Pancreas (tissue), 10 donors: ENCODE measurements at regions not wholly inside any gene's neighbourhood (a gene's known extent, or its start where the extent isn't known, plus 50 kb on each side); places are given as distances from the start of the nearest gene placed in this dataset.
"Not testable (repeated sequence)": the region's sequence is repeated elsewhere in the genome, so short reads cannot be mapped to it uniquely, and the experiment has no call there.

Experiments
- ATAC-seq, 4 donors: fragments of 200-7000 bp; cut with Tn5 transposase; one replicate each; pipeline versions ENCODE4 v1.8.0 to v1.9.1; 2020; ENCODE audit warnings: mild to moderate bottlenecking in 4 of 4, moderate library complexity in 4 of 4
- DNase-seq, 6 donors: peaks; one replicate each; pipeline ENCODE4 v3.0.0-alpha.2; 2020
- FAIRE-seq: peaks from 2 replicates; lab custom pipeline; 2012; peaks lifted over from hg19 to GRCh38; lab: Jason Lieb, UNC
- H3K27ac ChIP-seq, 4 donors: fragments of 200-600 bp; sonication (generic); 1 replicate in 3 of 4; 2 replicates in 1 of 4; pipeline versions ENCODE4 v1.5.0 to v1.8.0; 2020
- H3K27me3 ChIP-seq, 4 donors: fragments of 200-600 bp; one replicate each; pipeline ENCODE4 v1.8.0; 2021
- H3K36me3 ChIP-seq, 3 donors: fragments of 200-600 bp; sonication (generic) in 1 of 3; one replicate each; pipeline versions ENCODE4 v1.5.0 to v1.8.0; 2020 to 2021
- H3K4me1 ChIP-seq, 3 donors: fragments of 200-600 bp; one replicate each; pipeline ENCODE4 v1.8.0; 2021
- H3K4me3 ChIP-seq, 4 donors: fragments of 200-600 bp; sonication (generic) in 2 of 4; one replicate each; pipeline versions ENCODE4 v1.5.0 to v1.8.0; 2020 to 2021
- H3K9me3 ChIP-seq, 4 donors: fragments of 200-600 bp; one replicate each; pipeline ENCODE4 v1.8.0; 2021
- CTCF ChIP-seq, 4 donors: fragments of 200-600 bp; sonication (generic) in 3 of 4; IDR thresholded peaks; one replicate each; pipeline versions ENCODE4 v1.5.0 to v1.8.0; 2021; ENCODE audit warnings: antibody characterized with exemption in 4 of 4
- WGBS, 2 donors: extraction: QIAGEN DNeasy Blood & Tissue Kit; methylation state at CpG; one replicate each; pipeline ENCODE4 v1.1.7; 2013; 5-methylcytosine and 5-hydroxymethylcytosine counted together
- intact Hi-C, 3 donors: fragments of 100-400 bp; cut with DNase I; formaldehyde crosslinking; loops; one replicate each; pipeline versions ENCODE4 v1.11.1 to v1.14.2; 2022
- donor health status: healthy with polysubstance abuse.
- donor health status: DM: no; HTN: no; CAD: no; lungs with moderate emphysema.
- donor health status: DM: no; HTN: no; CAD: no.
- donor health status: control.
- donor health status: control.
- donor health status: Bipolar disorder and iron deficiency.
- donor health status: DM: yes; HTN: yes; CAD: no.
- donor health status: DM: no; HTN: no; CAD: no.
- donor health status: DM: no; HTN: no; CAD: no.
- donor health status: DM: yes; HTN: yes; CAD: no.

GRCh38 chr10:30702860-30703259 is 73.3 kb upstream of the LYZL2 start:
- WGBS, 2 donors, result 56 to 65% methylated on average over 5 of the region's 5 CpGs
- Histone ChIP-seq H3K9me3 (no peaks in the 10 kb centered on the region), H3K27me3 (peaks cover 0 to 3% (median 0%) of the 10 kb centered on the region in 4 donors), H3K4me1 (no peaks in the 10 kb centered on the region), H3K27ac (no peak overlapping the region), H3K4me3 (no peak overlapping the region), H3K36me3 (no peaks in the 10 kb centered on the region)
- DNase-seq, result no peak
- intact Hi-C loops, result no loop called here
- TF ChIP-seq CTCF (IDR thresholded peaks at IDR 0.05), result no peak
- no peak for ATAC-seq
- no peak for FAIRE-seq

GRCh38 chr10:30701451-30702173 is 72.1 kb upstream of the LYZL2 start:
- no peak for TF ChIP-seq CTCF (IDR thresholded peaks at IDR 0.05)
- no peak overlapping the region for H3K4me3 ChIP-seq
- no peaks in the 10 kb centered on the region for H3K9me3 ChIP-seq
- peaks cover 0 to 3% (median 0%) of the 10 kb centered on the region in 4 donors for H3K27me3 ChIP-seq
- peak in 3 of 4 donors; percentile 70 to 80 (median 71) for ATAC-seq
- H3K27ac ChIP-seq, result peak overlapping the region in 2 of 4 donors; percentile 10 to 41
- WGBS, 2 donors, result 44 to 48% methylated on average over 13 of the region's 13 CpGs
- intact Hi-C loops, result no loop called here
- no peak for DNase-seq
- H3K4me1 ChIP-seq, result no peaks in the 10 kb centered on the region
- no peaks in the 10 kb centered on the region for H3K36me3 ChIP-seq
- FAIRE-seq, result no peak

- Histone ChIP-seq H3K9me3 (no peaks in the 10 kb centered on the region), H3K4me3 (no peak overlapping the region), H3K4me1 (no peaks in the 10 kb centered on the region), H3K27ac (no peak overlapping the region), H3K27me3 (peaks cover 0 to 3% (median 0%) of the 10 kb centered on the region in 4 donors), H3K36me3 (no peaks in the 10 kb centered on the region)
- DNase-seq (no peak), ATAC-seq (no peak), FAIRE-seq (no peak)
- WGBS, 2 donors, result 51 to 69% methylated on average over 3 of the region's 3 CpGs
- no peak for TF ChIP-seq CTCF (IDR thresholded peaks at IDR 0.05)
- intact Hi-C loops, result no loop called here
These were observed 68.3 kb upstream of the LYZL2 start for GRCh38 chr10:30697806-30698205.

GRCh38 chr10:30697221-30697620 is 67.7 kb upstream of the LYZL2 start:
- H3K27me3 ChIP-seq, FAIRE-seq, intact Hi-C loops, H3K4me1 ChIP-seq, H3K36me3 ChIP-seq, H3K27ac ChIP-seq, ATAC-seq, H3K4me3 ChIP-seq, H3K9me3 ChIP-seq, DNase-seq: not testable (repeated sequence)
- 60 to 65% methylated on average over 17 of the region's 17 CpGs for WGBS, 2 donors

- ATAC-seq, H3K4me1 ChIP-seq, H3K36me3 ChIP-seq, H3K9me3 ChIP-seq, H3K4me3 ChIP-seq, H3K27me3 ChIP-seq, H3K27ac ChIP-seq, FAIRE-seq, DNase-seq, intact Hi-C loops: not testable (repeated sequence)
- WGBS, 2 donors, result 63 to 65% methylated on average over 9 of the region's 10 CpGs
These were observed 67.0 kb upstream of the LYZL2 start for GRCh38 chr10:30696416-30697185.

GRCh38 chr10:30695481-30696236 is 66.1 kb upstream of the LYZL2 start:
- WGBS, 2 donors, result 40 to 43% methylated on average over 18 of the region's 18 CpGs
- FAIRE-seq, intact Hi-C loops, H3K27ac ChIP-seq, H3K27me3 ChIP-seq, H3K36me3 ChIP-seq, H3K4me1 ChIP-seq, H3K4me3 ChIP-seq, DNase-seq, H3K9me3 ChIP-seq: not testable (repeated sequence)
- peak in 2 of 4 donors; percentile 24 to 72 for ATAC-seq
